C4-2B (cell line): ENCODE measurements at regions not wholly inside any gene's neighbourhood (a gene's known extent, or its start where the extent isn't known, plus 50 kb on each side); places are given as distances from the start of the nearest gene placed in this dataset.
A peak's percentile ranks its signal among the peaks of the same experiment; 100 is the strongest.

Experiments
- H3K27ac ChIP-seq: fragments of 450-650 bp; 2 replicates; pipeline ENCODE4 v1.5.1; 2017
- ZFX ChIP-seq: fragments of 450-650 bp; IDR thresholded peaks from 2 replicates; pipeline ENCODE4 v1.6.1; 2017
- TF ChIP-seq, protein P1 (sequence below): fragments of 450-650 bp; conservative IDR thresholded peaks from 2 replicates; pipeline ENCODE4 v1.5.1; 2017; ENCODE audit warnings: mild to moderate bottlenecking

DNA sequence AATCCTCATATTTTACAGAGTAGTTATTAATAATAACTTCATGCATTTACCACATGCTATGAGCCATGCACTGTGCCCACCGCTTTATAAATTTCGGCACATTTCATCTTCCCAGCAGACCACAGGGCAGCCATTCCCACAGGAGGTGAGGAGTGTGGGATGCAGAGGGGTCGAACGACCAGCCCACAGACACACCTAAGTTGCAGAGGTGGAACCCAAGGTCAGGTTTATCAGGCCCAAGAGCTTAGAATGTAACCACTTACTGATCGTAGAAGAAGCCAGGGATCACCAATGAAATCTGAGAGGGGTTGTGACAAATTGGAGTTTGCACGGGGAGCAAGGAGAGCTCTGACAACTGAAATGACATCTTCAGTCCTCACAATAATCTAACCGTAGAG lies 303.0 kb upstream of the MSX2 start:
- TF ChIP-seq ZFX = no peak
- TF ChIP-seq, protein P1, sequence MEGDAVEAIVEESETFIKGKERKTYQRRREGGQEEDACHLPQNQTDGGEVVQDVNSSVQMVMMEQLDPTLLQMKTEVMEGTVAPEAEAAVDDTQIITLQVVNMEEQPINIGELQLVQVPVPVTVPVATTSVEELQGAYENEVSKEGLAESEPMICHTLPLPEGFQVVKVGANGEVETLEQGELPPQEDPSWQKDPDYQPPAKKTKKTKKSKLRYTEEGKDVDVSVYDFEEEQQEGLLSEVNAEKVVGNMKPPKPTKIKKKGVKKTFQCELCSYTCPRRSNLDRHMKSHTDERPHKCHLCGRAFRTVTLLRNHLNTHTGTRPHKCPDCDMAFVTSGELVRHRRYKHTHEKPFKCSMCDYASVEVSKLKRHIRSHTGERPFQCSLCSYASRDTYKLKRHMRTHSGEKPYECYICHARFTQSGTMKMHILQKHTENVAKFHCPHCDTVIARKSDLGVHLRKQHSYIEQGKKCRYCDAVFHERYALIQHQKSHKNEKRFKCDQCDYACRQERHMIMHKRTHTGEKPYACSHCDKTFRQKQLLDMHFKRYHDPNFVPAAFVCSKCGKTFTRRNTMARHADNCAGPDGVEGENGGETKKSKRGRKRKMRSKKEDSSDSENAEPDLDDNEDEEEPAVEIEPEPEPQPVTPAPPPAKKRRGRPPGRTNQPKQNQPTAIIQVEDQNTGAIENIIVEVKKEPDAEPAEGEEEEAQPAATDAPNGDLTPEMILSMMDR = no peak
- no peak overlapping the region for H3K27ac ChIP-seq

DNA sequence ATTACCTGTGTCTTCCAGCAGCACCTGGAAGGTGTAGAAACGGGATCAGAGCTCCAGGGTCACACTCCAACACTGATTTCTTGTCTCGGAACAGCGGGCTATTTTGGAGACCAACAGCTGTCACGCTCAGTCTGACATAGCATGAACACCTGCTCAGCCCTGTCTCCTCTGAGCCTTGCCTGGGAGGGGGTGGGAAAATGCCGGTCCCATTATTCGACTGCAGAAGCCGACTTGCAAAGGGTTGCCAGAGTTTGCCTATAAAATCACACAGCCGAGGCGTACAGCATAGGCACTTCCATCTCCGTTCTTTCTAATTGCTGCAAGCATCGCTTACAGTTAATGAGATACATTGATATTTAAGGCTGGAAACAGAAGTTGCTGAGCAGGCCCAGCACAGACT lies 300.8 kb upstream of the MSX2 start:
- TF ChIP-seq ZFX = no peak
- TF ChIP-seq, protein P1 = no peak
- H3K27ac ChIP-seq = no peak overlapping the region

DNA sequence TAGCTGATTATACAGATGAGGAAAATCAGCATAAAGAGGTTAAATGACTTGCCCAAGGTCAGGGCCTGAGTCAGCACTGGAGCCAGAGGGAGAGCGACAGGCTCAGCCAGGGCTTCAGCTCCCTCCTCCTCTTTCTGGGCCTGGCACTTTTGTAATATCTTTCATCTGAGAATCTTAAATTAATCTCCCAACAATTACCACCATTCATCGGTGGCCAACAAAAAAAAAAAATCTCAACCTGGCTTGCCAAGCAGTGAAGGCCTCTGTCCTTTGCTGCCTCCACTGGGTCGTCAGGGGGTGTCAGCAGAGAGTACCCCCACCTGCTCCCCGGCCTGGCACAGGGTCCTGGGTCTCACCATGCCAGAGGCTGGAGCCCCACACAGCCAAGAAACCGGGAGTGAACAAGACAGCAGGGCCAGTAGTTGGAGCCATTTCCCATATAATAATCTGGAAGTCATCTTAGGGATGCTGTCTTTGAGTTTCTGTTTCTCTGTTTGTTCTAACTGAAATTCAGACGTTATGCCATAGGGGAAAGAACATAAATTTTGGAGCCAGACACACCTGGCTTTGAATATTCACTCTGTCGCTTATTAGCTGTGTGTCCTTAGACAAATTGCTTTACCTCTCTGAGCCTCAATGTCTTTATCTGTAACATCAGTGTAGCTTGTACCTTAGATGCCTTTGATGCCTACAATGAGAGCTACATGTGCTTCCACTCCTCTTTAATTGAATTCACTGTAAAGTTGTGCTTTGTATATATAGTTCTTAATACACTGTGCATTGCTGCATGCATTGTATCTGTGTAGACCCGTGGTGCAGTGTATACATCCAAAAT lies 299.9 kb upstream of the MSX2 start:
- TF ChIP-seq, protein P1 = peak; percentile 26
- TF ChIP-seq ZFX = no peak
- no peak overlapping the region for H3K27ac ChIP-seq

DNA sequence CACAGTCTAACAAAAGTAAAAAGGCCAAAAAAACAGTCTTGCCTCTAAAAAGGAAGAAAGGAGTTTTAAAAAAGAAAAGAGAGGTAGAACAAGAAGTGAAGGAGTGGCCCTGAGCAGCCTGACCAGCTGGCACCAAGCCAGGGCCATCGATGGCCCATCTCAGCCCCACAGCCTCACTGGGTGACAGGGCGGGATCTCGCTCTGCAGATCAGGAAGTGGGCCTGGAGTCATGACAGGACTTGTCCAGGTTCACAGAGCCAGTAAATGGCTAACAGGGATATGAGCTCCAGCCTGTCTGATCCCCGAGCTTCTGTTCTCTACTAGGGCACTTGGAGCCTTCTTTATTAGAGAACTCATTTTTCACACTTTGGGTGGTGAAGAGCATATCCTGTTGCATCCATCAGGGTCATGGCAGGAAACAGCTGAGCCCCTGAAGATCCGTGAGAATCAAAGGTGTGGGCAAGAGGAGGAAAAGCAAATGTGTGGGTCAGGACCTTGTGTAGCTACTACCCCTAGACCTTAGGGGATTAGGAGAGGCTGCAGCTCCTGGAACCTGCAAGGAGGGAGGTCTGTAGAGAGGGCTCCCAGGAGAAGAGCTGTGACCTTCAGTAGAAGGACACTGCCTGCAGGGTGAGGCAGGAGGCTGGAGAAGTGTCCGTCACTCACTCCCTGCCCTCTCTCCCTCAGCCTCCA lies 299.0 kb upstream of the MSX2 start:
- TF ChIP-seq ZFX = no peak
- H3K27ac ChIP-seq = no peak overlapping the region

DNA sequence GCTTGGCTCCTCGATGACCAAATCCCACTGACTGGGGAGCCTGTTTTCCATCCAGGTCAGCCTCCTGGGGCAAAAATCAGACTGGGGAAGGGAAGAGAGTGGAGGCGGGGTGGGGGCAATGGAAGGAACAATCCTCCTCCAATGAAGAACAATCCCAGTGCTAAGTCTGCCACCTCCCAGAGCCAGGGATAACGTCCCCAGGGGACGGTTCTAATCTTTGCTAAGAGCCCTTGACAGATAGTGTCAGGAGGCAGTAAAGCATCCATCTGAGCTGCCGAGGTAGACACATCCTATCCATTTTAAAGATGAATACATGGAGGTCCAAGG lies 298.5 kb upstream of the MSX2 start:
- TF ChIP-seq, protein P1 = no peak
- no peak for TF ChIP-seq ZFX

DNA sequence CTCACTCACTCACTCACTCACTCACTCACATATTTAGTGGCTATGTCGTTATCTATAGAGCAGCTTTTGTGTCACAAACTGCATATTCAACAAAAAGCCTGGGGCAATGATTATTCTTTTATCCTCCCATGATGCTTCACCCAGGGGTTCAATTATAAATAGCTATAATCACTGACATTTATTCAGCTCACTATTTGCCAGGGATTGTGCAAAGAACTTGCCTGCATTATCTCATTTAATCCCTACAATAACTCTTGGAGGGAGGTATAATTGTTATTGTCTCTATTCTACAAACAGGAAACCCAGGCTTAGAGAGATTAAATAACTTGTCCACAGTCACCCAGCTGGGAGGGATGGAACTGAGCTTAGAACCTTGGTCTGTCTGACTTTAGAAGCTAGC lies 298.0 kb upstream of the MSX2 start:
- H3K27ac ChIP-seq = no peak overlapping the region
- TF ChIP-seq, protein P1 = no peak
- no peak for TF ChIP-seq ZFX

More for the DNA sequence above, 298.5 kb upstream of the MSX2 start:
- no peak overlapping the region for H3K27ac ChIP-seq

DNA sequence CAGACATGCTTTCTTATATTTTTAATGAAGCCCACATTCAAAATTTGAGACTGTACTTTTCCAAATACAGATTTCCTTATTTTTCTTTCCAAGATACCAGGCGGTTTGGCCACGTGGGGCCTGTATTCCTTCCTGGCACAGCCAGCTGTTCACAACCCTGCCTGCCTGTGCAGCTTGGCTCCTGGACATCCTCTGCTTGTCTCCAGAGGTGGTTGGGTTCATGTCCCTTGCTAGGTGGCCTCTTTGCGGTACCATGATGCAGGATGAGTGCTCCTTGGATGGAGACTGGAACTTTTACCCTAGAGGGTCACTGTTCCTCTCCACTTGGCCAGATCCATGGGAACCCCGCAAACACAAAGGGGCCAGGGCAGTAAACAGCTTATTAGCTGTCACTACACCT lies 297.5 kb upstream of the MSX2 start:
- no peak overlapping the region for H3K27ac ChIP-seq
- no peak for TF ChIP-seq ZFX
- TF ChIP-seq, protein P1 = no peak
